ENCODE measurements at regions not wholly inside any gene's neighbourhood (a gene's known extent, or its start where the extent isn't known, plus 50 kb on each side); places are given as distances from the start of the nearest gene placed in this dataset.
"Not testable (repeated sequence)": the region's sequence is repeated elsewhere in the genome, so short reads cannot be mapped to it uniquely, and the experiment has no call there.

GRCh38 chr11:42975180-42975529 is 336.6 kb upstream of the API5 start:
- DNase-seq (ENCODE audit: low read depth in 2 of 2): no peak

- no peak for DNase-seq (ENCODE audit: low read depth in 2 of 2)
Observed at GRCh38 chr11:42976636-42977217, 335.1 kb upstream of the API5 start.

GRCh38 chr11:42992594-42992993 is 319.2 kb upstream of the API5 start:
- DNase-seq (ENCODE audit: low read depth in 2 of 2): no peak

- DNase-seq (ENCODE audit: low read depth in 2 of 2): no peak
Observed at GRCh38 chr11:42996421-42997307, 315.1 kb upstream of the API5 start.

GRCh38 chr11:43004879-43005278 is 306.9 kb upstream of the API5 start:
- DNase-seq (ENCODE audit: low read depth in 2 of 2): not testable (repeated sequence)

- no peak for DNase-seq (ENCODE audit: low read depth in 2 of 2)
Observed at GRCh38 chr11:43010042-43010441, 301.8 kb upstream of the API5 start.

GRCh38 chr11:43012606-43013005 is 299.2 kb upstream of the API5 start:
- no peak for DNase-seq (ENCODE audit: low read depth in 2 of 2)

GRCh38 chr11:43021466-43021865 is 290.3 kb upstream of the API5 start:
- DNase-seq (ENCODE audit: low read depth in 2 of 2): no peak

GRCh38 chr11:43034341-43034740 is 277.5 kb upstream of the API5 start:
- DNase-seq (ENCODE audit: low read depth in 2 of 2): no peak

- no peak for DNase-seq (ENCODE audit: low read depth in 2 of 2)
Observed at GRCh38 chr11:43035086-43035485, 276.7 kb upstream of the API5 start.

- no peak for DNase-seq (ENCODE audit: low read depth in 2 of 2)
Observed at GRCh38 chr11:43053638-43054412, 258.0 kb upstream of the API5 start.

GRCh38 chr11:43067681-43068080 is 244.1 kb upstream of the API5 start:
- no peak for DNase-seq (ENCODE audit: low read depth in 2 of 2)

GRCh38 chr11:43071338-43071737 is 240.5 kb upstream of the API5 start:
- DNase-seq (ENCODE audit: low read depth in 2 of 2): no peak

GRCh38 chr11:43072096-43072495 is 239.7 kb upstream of the API5 start:
- DNase-seq (ENCODE audit: low read depth in 2 of 2): no peak

- DNase-seq (ENCODE audit: low read depth in 2 of 2): no peak
Observed at GRCh38 chr11:43072911-43073310, 238.9 kb upstream of the API5 start.

- DNase-seq (ENCODE audit: low read depth in 2 of 2): no peak
Observed at GRCh38 chr11:43074810-43075209, 237.0 kb upstream of the API5 start.

- no peak for DNase-seq (ENCODE audit: low read depth in 2 of 2)
Observed at GRCh38 chr11:43101113-43101512, 210.7 kb upstream of the API5 start.

- DNase-seq (ENCODE audit: low read depth in 2 of 2): no peak
Observed at GRCh38 chr11:43116071-43116470, 195.7 kb upstream of the API5 start.

- DNase-seq (ENCODE audit: low read depth in 2 of 2): no peak
Observed at GRCh38 chr11:43119275-43119970, 192.4 kb upstream of the API5 start.

- DNase-seq (ENCODE audit: low read depth in 2 of 2): no peak
Observed at GRCh38 chr11:43122546-43122945, 189.2 kb upstream of the API5 start.

- DNase-seq (ENCODE audit: low read depth in 2 of 2): no peak
Observed at GRCh38 chr11:43123443-43123842, 188.4 kb upstream of the API5 start.

GRCh38 chr11:43124272-43124935 is 187.4 kb upstream of the API5 start:
- DNase-seq (ENCODE audit: low read depth in 2 of 2): no peak

Measured in fibroblast of skin of left biceps (primary cell).